IMR-90 (cell line): ENCODE measurements at regions not wholly inside any gene's neighbourhood (a gene's known extent, or its start where the extent isn't known, plus 50 kb on each side); places are given as distances from the start of the nearest gene placed in this dataset.

Experiments used
- ATAC-seq: fragments of 200-7000 bp; cut with Tn5 transposase; 2 replicates; pipeline ENCODE4 v1.9.1; 2020; ENCODE audit warnings: low read depth, mild to moderate bottlenecking, moderate library complexity
- BruUV-seq: library from RNA; stranded (reverse); fragments of 400-500 nt; replicated peaks from 2 replicates; lab custom pipeline; 2021; lab: Mats Ljungman, UMichigan
- CTCF ChIA-PET: fragments of 300-600 bp; formaldehyde crosslinking; extraction: SDS; loops from one replicate; lab custom pipeline; 2021; ENCODE audit warnings: antibody characterized with exemption; lab: Yijun Ruan, JAX
- POLR2A ChIA-PET: fragments of 300-600 bp; sonication (Branson Sonifier 250); formaldehyde crosslinking; loops from one replicate; lab custom pipeline; 2022; ENCODE audit warnings: antibody characterized with exemption; ENCODE audit not compliant: unreplicated experiment; lab: Charles Lee
- DNase-seq: peaks from one replicate; pipeline ENCODE4 v3.0.0; 2013
- H2AFZ ChIP-seq: replicated peaks from 2 replicates; pipeline ENCODE3; 2013; ENCODE audit warnings: low read length, mild to moderate bottlenecking; ENCODE audit not compliant: poor library complexity
- H2AK5ac ChIP-seq: 2 replicates; pipeline ENCODE4 v1.6.1; 2013; ENCODE audit warnings: low read depth, low read length, inconsistent platforms
- H2AK9ac ChIP-seq: replicated peaks from 2 replicates; pipeline ENCODE3; 2013; ENCODE audit warnings: mild to moderate bottlenecking, low read depth, low read length, moderate library complexity; ENCODE audit not compliant: poor library complexity
- H2BK120ac ChIP-seq: 2 replicates; pipeline ENCODE4 v1.6.1; 2013; ENCODE audit warnings: low read depth, low read length, inconsistent platforms
- H2BK15ac ChIP-seq: 3 replicates; pipeline ENCODE4 v1.6.1; 2013; ENCODE audit warnings: low read depth, low read length, inconsistent platforms
- H2BK20ac ChIP-seq: 2 replicates; pipeline ENCODE4 v1.6.1; 2013; ENCODE audit warnings: low read depth, mild to moderate bottlenecking, inconsistent platforms, low read length, moderate library complexity
- H2BK5ac ChIP-seq: 2 replicates; pipeline ENCODE4 v1.6.1; 2013; ENCODE audit warnings: mild to moderate bottlenecking, low read depth, low read length, inconsistent platforms; ENCODE audit not compliant: poor library complexity, severe bottlenecking
- H3K14ac ChIP-seq: replicated peaks from 2 replicates; pipeline ENCODE4 v1.6.1; 2013; ENCODE audit warnings: low read depth, low read length, inconsistent platforms
- H3K18ac ChIP-seq: 2 replicates; pipeline ENCODE4 v1.6.1; 2013; ENCODE audit warnings: low read depth, low read length, control low read depth
- H3K23ac ChIP-seq: 2 replicates; pipeline ENCODE4 v1.6.1; 2013; ENCODE audit warnings: low read depth, low read length, inconsistent platforms
- H3K27ac ChIP-seq: 2 replicates; pipeline ENCODE4 v1.5.1; 2013; ENCODE audit warnings: mild to moderate bottlenecking, control low read depth, low read length; ENCODE audit not compliant: insufficient read depth
- H3K27me3 ChIP-seq: 2 replicates; pipeline ENCODE4 v1.6.1; 2013; ENCODE audit warnings: low read length; ENCODE audit not compliant: control insufficient read depth, insufficient read depth
- H3K36me3 ChIP-seq: 2 replicates; pipeline ENCODE4 v1.6.1; 2013; ENCODE audit warnings: low read length, mixed read lengths; ENCODE audit not compliant: control insufficient read depth, insufficient read depth
- H3K4ac ChIP-seq: 2 replicates; pipeline ENCODE4 v1.6.1; 2013; ENCODE audit warnings: low read depth, low read length, inconsistent platforms
- H3K4me1 ChIP-seq: 2 replicates; pipeline ENCODE4 v1.6.1; 2013; ENCODE audit warnings: low read length, mixed read lengths; ENCODE audit not compliant: control insufficient read depth, insufficient read depth
- H3K4me2 ChIP-seq: 2 replicates; pipeline ENCODE4 v1.6.1; 2013; ENCODE audit warnings: low read depth, mild to moderate bottlenecking, control low read depth, low read length, moderate library complexity
- H3K4me3 ChIP-seq: 2 replicates; pipeline ENCODE4 v1.5.1; 2013; ENCODE audit warnings: low read depth, mild to moderate bottlenecking, control low read depth, low read length, moderate library complexity; ENCODE audit not compliant: insufficient read depth
- H3K56ac ChIP-seq: 2 replicates; pipeline ENCODE4 v1.6.1; 2013; ENCODE audit warnings: low read length, inconsistent platforms; ENCODE audit not compliant: insufficient read depth; ENCODE audit errors: extremely low read depth
- H3K79me1 ChIP-seq, 2 experiments: 2 replicates each; pipeline ENCODE4 v1.6.1; 2013; ENCODE audit warnings: low read length in 2 of 2, inconsistent platforms in 1 of 2, low read depth in 1 of 2
- H3K9ac ChIP-seq: 2 replicates; pipeline ENCODE4 v1.6.1; 2013; ENCODE audit warnings: low read depth, low read length, control low read depth
- H3K9me1 ChIP-seq: 2 replicates; pipeline ENCODE4 v1.6.1; 2013; ENCODE audit warnings: low read length, inconsistent platforms; ENCODE audit not compliant: insufficient read depth
- H3K9me3 ChIP-seq: 2 replicates; pipeline ENCODE4 v1.6.1; 2013; ENCODE audit warnings: low read length; ENCODE audit not compliant: control insufficient read depth, insufficient read depth
- H4K20me1 ChIP-seq: 2 replicates; pipeline ENCODE4 v1.6.1; 2013; ENCODE audit warnings: low read length, inconsistent platforms; ENCODE audit not compliant: insufficient read depth
- H4K5ac ChIP-seq: 2 replicates; pipeline ENCODE4 v1.6.1; 2013; ENCODE audit warnings: mild to moderate bottlenecking, low read depth, low read length, control low read depth
- H4K8ac ChIP-seq, 2 experiments: 2 replicates each; pipeline ENCODE4 v1.6.1; 2013; ENCODE audit warnings: low read depth in 2 of 2, low read length in 2 of 2, control low read depth in 1 of 2, inconsistent platforms in 1 of 2
- H4K91ac ChIP-seq: 2 replicates; pipeline ENCODE4 v1.6.1; 2013; ENCODE audit warnings: low read depth, low read length, inconsistent platforms; ENCODE audit not compliant: insufficient read depth
- BHLHE40 ChIP-seq: fragments of 150-350 bp; IDR thresholded peaks from 2 replicates; pipeline ENCODE4 v1.6.1; 2016; ENCODE audit warnings: mild to moderate bottlenecking, low read depth, low read length
- CEBPB ChIP-seq: IDR thresholded peaks from 2 replicates; pipeline ENCODE4 v1.6.1; 2012; ENCODE audit warnings: low read depth, low read length, improper control_type of control experiment
- CHD1 ChIP-seq: IDR thresholded peaks from 2 replicates; pipeline ENCODE4 v1.6.1; 2012; ENCODE audit warnings: low read depth, low read length, improper control_type of control experiment
- CTCF ChIP-seq: conservative IDR thresholded peaks from 2 replicates; pipeline ENCODE4 v1.5.1; 2012; ENCODE audit warnings: mild to moderate bottlenecking, low read depth, low read length, improper control_type of control experiment
- ELK1 ChIP-seq: fragments of 150-350 bp; IDR thresholded peaks from 2 replicates; pipeline ENCODE4 v1.6.1; 2016; ENCODE audit warnings: low read depth, mild to moderate bottlenecking, low read length, moderate library complexity, borderline replicate concordance
- FOS ChIP-seq: fragments of 150-350 bp; IDR thresholded peaks from 2 replicates; pipeline ENCODE4 v1.6.1; 2016; ENCODE audit warnings: low read depth, low read length
- MAFK ChIP-seq: IDR thresholded peaks from 2 replicates; pipeline ENCODE4 v1.6.1; 2012; ENCODE audit warnings: low read depth, low read length, improper control_type of control experiment
- MAZ ChIP-seq: IDR thresholded peaks from 2 replicates; pipeline ENCODE4 v1.6.1; 2012; ENCODE audit warnings: low read depth, mild to moderate bottlenecking, low read length, improper control_type of control experiment, moderate library complexity, borderline replicate concordance
- MXI1 ChIP-seq: IDR thresholded peaks from 2 replicates; pipeline ENCODE4 v1.6.1; 2012; ENCODE audit warnings: low read depth, mild to moderate bottlenecking, low read length, moderate library complexity, borderline replicate concordance
- NFE2L2 ChIP-seq: fragments of 150-350 bp; IDR thresholded peaks from 2 replicates; pipeline ENCODE4 v1.6.1; 2016; ENCODE audit warnings: low read depth, mild to moderate bottlenecking, low read length
- POLR2A ChIP-seq: IDR thresholded peaks from 2 replicates; pipeline ENCODE4 v1.6.1; 2012; ENCODE audit warnings: mild to moderate bottlenecking, low read depth, low read length
- RAD21 ChIP-seq: IDR thresholded peaks from 2 replicates; pipeline ENCODE4 v1.6.1; 2012; ENCODE audit warnings: low read length, improper control_type of control experiment
- RCOR1 ChIP-seq: IDR thresholded peaks from 2 replicates; pipeline ENCODE4 v1.6.1; 2012; ENCODE audit warnings: mild to moderate bottlenecking, low read length, improper control_type of control experiment; ENCODE audit not compliant: insufficient replicate concordance
- RFX5 ChIP-seq: IDR thresholded peaks from 2 replicates; pipeline ENCODE4 v1.8.0; 2012; ENCODE audit warnings: low read depth, mild to moderate bottlenecking, low read length, moderate library complexity
- SMC3 ChIP-seq: fragments of 150-350 bp; IDR thresholded peaks from 2 replicates; pipeline ENCODE4 v1.6.1; 2016; ENCODE audit warnings: low read depth, mild to moderate bottlenecking, antibody characterized with exemption, low read length, moderate library complexity
- WGBS, 2 experiments: methylation state at CpG; one replicate each; pipeline versions ENCODE4 v1.1.5 to v1.1.7; 2013; ENCODE audit warnings: missing lambda C conversion rate in 2 of 2; ENCODE audit not compliant: insufficient read length in 1 of 2; ENCODE audit errors: extremely low coverage in 2 of 2; 5-methylcytosine and 5-hydroxymethylcytosine counted together
- dilution Hi-C: fragments of 300-500 bp; cut with HindIII; formaldehyde crosslinking; loops from one replicate; pipeline ENCODE4 v1.14.3; 2018; ENCODE audit warnings: low sequenced_read_pairs; ENCODE audit not compliant: unreplicated experiment
- in situ Hi-C: fragments of 300-500 bp; cut with MboI; formaldehyde crosslinking; loops from 3 replicates; pipeline ENCODE4 v1.14.3; 2019; ENCODE audit warnings: low sequenced_read_pairs, inconsistent platforms, mixed read lengths
- intact Hi-C: fragments of 100-400 bp; cut with micrococcal nuclease; formaldehyde crosslinking; loops from 2 replicates; pipeline ENCODE4 v1.10.0; 2022
- TF ChIP-seq, protein P1 (sequence below): fragments of 150-350 bp; IDR thresholded peaks from 2 replicates; pipeline ENCODE4 v1.6.1; 2017; ENCODE audit warnings: mild to moderate bottlenecking, antibody characterized with exemption, low read length, low read depth

GRCh38 chr3:152620395-152620794 lies 214.5 kb upstream of the P2RY1 start:
- Histone ChIP-seq H2BK120ac (no peak overlapping the region), H3K23ac (no peak overlapping the region), H2BK5ac (no peak overlapping the region), H3K4me3 (no peak overlapping the region), H4K91ac (no peak overlapping the region), H3K9me3 (no peaks in the 10 kb centered on the region), H4K8ac (no peak overlapping the region), H2BK15ac (no peak overlapping the region), H3K27ac (no peak overlapping the region), H3K4me2 (no peak overlapping the region), H3K79me1 (no peaks in the 10 kb centered on the region), H3K14ac (no peak overlapping the region), H3K36me3 (no peaks in the 10 kb centered on the region), H3K9ac (no peak overlapping the region), H3K18ac (no peak overlapping the region), H2BK20ac (no peak overlapping the region), H2AK5ac (no peak overlapping the region), H3K4me1 (no peaks in the 10 kb centered on the region), H3K4ac (no peak overlapping the region), H3K56ac (no peak overlapping the region), H4K20me1 (no peaks in the 10 kb centered on the region), H2AK9ac (no peak overlapping the region), H3K9me1 (no peaks in the 10 kb centered on the region), H2AFZ (no peak overlapping the region), H4K5ac (no peak overlapping the region), H3K27me3 (peaks cover 1% of the 10 kb centered on the region; the same call in 1 of the 2 replicates)
- TF ChIP-seq MAZ (no peak), RCOR1 (no peak), ELK1 (no peak), FOS (no peak), CHD1 (no peak), CTCF (no peak), MXI1 (no peak), POLR2A (no peak), CEBPB (no peak), NFE2L2 (no peak), SMC3 (no peak), BHLHE40 (no peak), RAD21 (no peak), RFX5 (no peak), MAFK (no peak)
- TF ChIP-seq, protein P1, sequence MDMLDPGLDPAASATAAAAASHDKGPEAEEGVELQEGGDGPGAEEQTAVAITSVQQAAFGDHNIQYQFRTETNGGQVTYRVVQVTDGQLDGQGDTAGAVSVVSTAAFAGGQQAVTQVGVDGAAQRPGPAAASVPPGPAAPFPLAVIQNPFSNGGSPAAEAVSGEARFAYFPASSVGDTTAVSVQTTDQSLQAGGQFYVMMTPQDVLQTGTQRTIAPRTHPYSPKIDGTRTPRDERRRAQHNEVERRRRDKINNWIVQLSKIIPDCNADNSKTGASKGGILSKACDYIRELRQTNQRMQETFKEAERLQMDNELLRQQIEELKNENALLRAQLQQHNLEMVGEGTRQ = no peak
- POLR2A ChIA-PET = no interaction called here
- WGBS, 2 experiments = no CpG with 5 or more reads among the region's 3 CpGs
- BruUV-seq = no TSS peak
- in situ Hi-C loops = no loop called here
- intact Hi-C loops = no loop called here
- DNase-seq (no peak), ATAC-seq (no peak)
- CTCF ChIA-PET = no interaction called here
- dilution Hi-C loops = no loop called here
